SU-DHL-6 (cell line): ENCODE measurements at regions not wholly inside any gene's neighbourhood (a gene's known extent, or its start where the extent isn't known, plus 50 kb on each side); places are given as distances from the start of the nearest gene placed in this dataset.

Experiments used
- CTCF ChIP-seq: fragments of 200-600 bp; sonication (generic); IDR thresholded peaks from one replicate; pipeline ENCODE4 v1.5.1; 2017; ENCODE audit warnings: antibody characterized with exemption, mild to moderate bottlenecking, low read length, moderate library complexity; ENCODE audit not compliant: insufficient read depth, poor library complexity, severe bottlenecking
- EZH2phosphoT487 ChIP-seq: fragments of 200-600 bp; sonication (generic), shearing (Covaris generic); conservative IDR thresholded peaks from 2 replicates; pipeline ENCODE4 v1.6.1; 2018; ENCODE audit warnings: mild to moderate bottlenecking, antibody characterized with exemption, low read length, moderate library complexity, mixed read lengths

GRCh38 chr12:42021469-42021868 is 123.2 kb downstream of the GXYLT1 start:
- TF ChIP-seq CTCF, result no peak
- TF ChIP-seq EZH2phosphoT487, result no peak
